PFSK-1 (cell line): ENCODE measurements at regions not wholly inside any gene's neighbourhood (a gene's known extent, or its start where the extent isn't known, plus 50 kb on each side); places are given as distances from the start of the nearest gene placed in this dataset.

Experiments
- FOXP2 ChIP-seq: optimal IDR thresholded peaks from 2 replicates; pipeline ENCODE3; 2011; ENCODE audit warnings: borderline replicate concordance, control low read depth, inconsistent platforms; ENCODE audit not compliant: insufficient read depth; ENCODE audit errors: extremely low read length, extremely low read depth
- POLR2AphosphoS5 ChIP-seq: IDR thresholded peaks from 2 replicates; pipeline ENCODE4 v1.6.1; 2012; ENCODE audit warnings: low read depth, mild to moderate bottlenecking, control low read depth, low read length, moderate library complexity
- REST ChIP-seq, 2 experiments: IDR thresholded peaks; 2 replicates each; pipeline versions ENCODE4 v1.6.1 to v1.8.0; 2011 to 2012; ENCODE audit warnings: low read depth in 2 of 2, low read length in 2 of 2, control low read depth in 1 of 2, inconsistent platforms in 1 of 2, mild to moderate bottlenecking in 1 of 2, moderate library complexity in 1 of 2; ENCODE audit not compliant: insufficient read depth in 1 of 2
- SIN3A ChIP-seq: IDR thresholded peaks from 2 replicates; pipeline ENCODE4 v1.6.1; 2012; ENCODE audit warnings: mild to moderate bottlenecking, low read length, moderate library complexity, borderline replicate concordance; ENCODE audit not compliant: insufficient read depth
- TAF1 ChIP-seq: IDR thresholded peaks from 2 replicates; pipeline ENCODE4 v1.6.1; 2012; ENCODE audit warnings: low read length, control low read depth, borderline replicate concordance; ENCODE audit not compliant: insufficient read depth

GRCh38 chr5:125834438-125835115, 588.6 kb upstream of the GRAMD2B start:
- peak; percentile 52 to 78; a peak in 3 of 4 replicates for TF ChIP-seq REST (IDR thresholded peaks at IDR 0.05; ENCODE audit: insufficient read depth in 1 of 2, low read depth in 2 of 2, low read length in 2 of 2)
- TF ChIP-seq SIN3A, result no peak

- TF ChIP-seq FOXP2 (no peak), TAF1 (no peak), SIN3A (no peak), REST (IDR thresholded peaks at IDR 0.05; ENCODE audit: insufficient read depth in 1 of 2, low read depth in 2 of 2, low read length in 2 of 2) (no peak), POLR2AphosphoS5 (no peak)
These were observed 587.7 kb upstream of the GRAMD2B start for GRCh38 chr5:125835293-125836172.

GRCh38 chr5:125836256-125836655, 587.0 kb upstream of the GRAMD2B start:
- TF ChIP-seq REST (IDR thresholded peaks at IDR 0.05; ENCODE audit: insufficient read depth in 1 of 2, low read depth in 2 of 2, low read length in 2 of 2) (no peak), SIN3A (no peak), POLR2AphosphoS5 (no peak), TAF1 (no peak), FOXP2 (no peak)

- TF ChIP-seq REST (IDR thresholded peaks at IDR 0.05; ENCODE audit: insufficient read depth in 1 of 2, low read depth in 2 of 2, low read length in 2 of 2) (no peak), FOXP2 (no peak), POLR2AphosphoS5 (no peak), TAF1 (no peak), SIN3A (no peak)
These were observed 585.3 kb upstream of the GRAMD2B start for GRCh38 chr5:125837866-125838265.
